ENCODE measurements at regions not wholly inside any gene's neighbourhood (a gene's known extent, or its start where the extent isn't known, plus 50 kb on each side); places are given as distances from the start of the nearest gene placed in this dataset.

DNA sequence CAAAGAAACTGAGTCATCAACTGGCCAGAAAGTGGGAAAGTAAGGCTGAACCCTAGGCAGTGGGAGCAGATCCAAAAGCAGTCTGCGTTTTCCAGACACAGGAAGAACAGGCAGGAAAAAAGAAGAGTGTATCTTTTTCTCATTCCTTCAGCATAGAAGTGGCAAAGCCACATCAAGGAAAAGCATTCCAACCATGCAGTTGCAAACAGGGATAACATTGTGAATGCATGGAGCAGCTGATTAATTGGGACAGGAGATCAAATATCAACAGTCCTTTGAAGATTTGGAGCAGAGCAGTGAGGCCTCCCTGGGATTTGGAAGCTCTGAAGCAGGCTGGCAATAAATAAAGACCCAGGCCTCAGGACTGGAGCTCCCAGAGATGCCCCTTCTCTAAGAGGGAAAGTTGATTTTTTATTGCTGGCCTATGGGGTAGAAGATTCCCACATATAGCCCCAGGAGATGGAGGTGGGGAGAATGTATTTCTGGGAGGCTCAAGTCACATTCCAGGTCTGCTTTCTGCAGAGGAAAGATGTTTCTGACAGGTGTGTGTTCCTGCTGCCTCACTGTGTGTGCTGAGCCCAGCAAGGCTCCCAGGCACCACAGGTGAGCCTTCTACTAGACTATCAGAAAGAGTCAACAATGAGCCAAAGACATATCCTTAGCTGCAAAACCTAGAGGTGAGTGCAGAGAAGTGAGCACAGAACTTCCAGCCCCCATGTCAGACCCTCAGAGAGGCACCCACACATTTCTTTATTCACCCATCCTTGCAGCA, 222.5 kb downstream of the RAB28 start:
- no peak for DNase-seq (ENCODE audit: extremely low read depth in 1 of 4, low spot score in 3 of 4)
- intact Hi-C loops (cut with micrococcal nuclease), result no loop called here
- 0% methylated on average over 1 of the region's 1 CpG for WGBS (ENCODE audit: insufficient coverage, low coverage, missing lambda C conversion rate)
- Histone ChIP-seq H3K36me3 (ENCODE audit: control insufficient read depth, insufficient read depth, low read length) (no peaks in the 10 kb centered on the region), H3K9me3 (replicated peaks; ENCODE audit: control insufficient read depth, insufficient read depth, low read depth, low read length) (no peaks in the 10 kb centered on the region), H3K4me3 (no peak overlapping the region), H3K4me1 (replicated peaks in 1 of 2; ENCODE audit: control insufficient read depth in 2 of 2, insufficient read depth in 2 of 2, low read length in 2 of 2) (no peaks in the 10 kb centered on the region), H2AFZ (ENCODE audit: low read depth, low read length) (no peak overlapping the region), H3K9me1 (ENCODE audit: control insufficient read depth, insufficient read depth, low read length) (no peaks in the 10 kb centered on the region), H3K27me3 (ENCODE audit: control insufficient read depth in 2 of 2, insufficient read depth in 2 of 2, low read length in 2 of 2) (no peaks in the 10 kb centered on the region), H3K27ac (ENCODE audit: extremely low read depth, low read depth, low read length) (no peak overlapping the region), H3K4me2 (ENCODE audit: insufficient read depth, low read length) (no peak overlapping the region), H4K20me1 (replicated peaks; ENCODE audit: control insufficient read depth, insufficient read depth, low read length) (no peaks in the 10 kb centered on the region), H3K9ac (ENCODE audit: insufficient read depth in 1 of 2, low read depth in 2 of 2, low read length in 2 of 2) (no peak overlapping the region), H3K79me2 (ENCODE audit: control insufficient read depth, insufficient read depth, low read length) (no peaks in the 10 kb centered on the region)
- CTCF ChIA-PET (ENCODE audit: low intra/inter-chr PET ratio), result no interaction called here
- BruUV-seq (replicated peaks), result no TSS peak
- no peak for TF ChIP-seq ZNF384 (IDR thresholded peaks at IDR 0.05; ENCODE audit: low read depth, low read length)
- TF ChIP-seq BHLHE40 (IDR thresholded peaks at IDR 0.05; ENCODE audit: low read length), result no peak
- TF ChIP-seq, protein P1, sequence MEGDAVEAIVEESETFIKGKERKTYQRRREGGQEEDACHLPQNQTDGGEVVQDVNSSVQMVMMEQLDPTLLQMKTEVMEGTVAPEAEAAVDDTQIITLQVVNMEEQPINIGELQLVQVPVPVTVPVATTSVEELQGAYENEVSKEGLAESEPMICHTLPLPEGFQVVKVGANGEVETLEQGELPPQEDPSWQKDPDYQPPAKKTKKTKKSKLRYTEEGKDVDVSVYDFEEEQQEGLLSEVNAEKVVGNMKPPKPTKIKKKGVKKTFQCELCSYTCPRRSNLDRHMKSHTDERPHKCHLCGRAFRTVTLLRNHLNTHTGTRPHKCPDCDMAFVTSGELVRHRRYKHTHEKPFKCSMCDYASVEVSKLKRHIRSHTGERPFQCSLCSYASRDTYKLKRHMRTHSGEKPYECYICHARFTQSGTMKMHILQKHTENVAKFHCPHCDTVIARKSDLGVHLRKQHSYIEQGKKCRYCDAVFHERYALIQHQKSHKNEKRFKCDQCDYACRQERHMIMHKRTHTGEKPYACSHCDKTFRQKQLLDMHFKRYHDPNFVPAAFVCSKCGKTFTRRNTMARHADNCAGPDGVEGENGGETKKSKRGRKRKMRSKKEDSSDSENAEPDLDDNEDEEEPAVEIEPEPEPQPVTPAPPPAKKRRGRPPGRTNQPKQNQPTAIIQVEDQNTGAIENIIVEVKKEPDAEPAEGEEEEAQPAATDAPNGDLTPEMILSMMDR (IDR thresholded peaks at IDR 0.05 in 2 of 3, conservative IDR thresholded peaks at IDR 0.05 in 1 of 3; ENCODE audit: insufficient read depth in 2 of 3, low read depth in 1 of 3, low read length in 3 of 3), result no peak
- TF ChIP-seq ATF1 (CRISPR knock-in tag; IDR thresholded peaks at IDR 0.05), result no peak
- TF ChIP-seq ATF1 (tag; IDR thresholded peaks at IDR 0.05), result no peak
- TF ChIP-seq YBX1 (IDR thresholded peaks at IDR 0.05), result no peak
- TF ChIP-seq ZNF778 (CRISPR knock-in tag; IDR thresholded peaks at IDR 0.05), result no peak
- no peak for TF ChIP-seq ZNF3 (CRISPR knock-in tag; IDR thresholded peaks at IDR 0.05)
- TF ChIP-seq ADNP (tag; IDR thresholded peaks at IDR 0.05), result no peak
- TF ChIP-seq ETV1 (tag; conservative IDR thresholded peaks at IDR 0.05; ENCODE audit: low read depth), result no peak
- TF ChIP-seq CBFA2T3 (IDR thresholded peaks at IDR 0.05), result no peak
- TF ChIP-seq, protein P2, sequence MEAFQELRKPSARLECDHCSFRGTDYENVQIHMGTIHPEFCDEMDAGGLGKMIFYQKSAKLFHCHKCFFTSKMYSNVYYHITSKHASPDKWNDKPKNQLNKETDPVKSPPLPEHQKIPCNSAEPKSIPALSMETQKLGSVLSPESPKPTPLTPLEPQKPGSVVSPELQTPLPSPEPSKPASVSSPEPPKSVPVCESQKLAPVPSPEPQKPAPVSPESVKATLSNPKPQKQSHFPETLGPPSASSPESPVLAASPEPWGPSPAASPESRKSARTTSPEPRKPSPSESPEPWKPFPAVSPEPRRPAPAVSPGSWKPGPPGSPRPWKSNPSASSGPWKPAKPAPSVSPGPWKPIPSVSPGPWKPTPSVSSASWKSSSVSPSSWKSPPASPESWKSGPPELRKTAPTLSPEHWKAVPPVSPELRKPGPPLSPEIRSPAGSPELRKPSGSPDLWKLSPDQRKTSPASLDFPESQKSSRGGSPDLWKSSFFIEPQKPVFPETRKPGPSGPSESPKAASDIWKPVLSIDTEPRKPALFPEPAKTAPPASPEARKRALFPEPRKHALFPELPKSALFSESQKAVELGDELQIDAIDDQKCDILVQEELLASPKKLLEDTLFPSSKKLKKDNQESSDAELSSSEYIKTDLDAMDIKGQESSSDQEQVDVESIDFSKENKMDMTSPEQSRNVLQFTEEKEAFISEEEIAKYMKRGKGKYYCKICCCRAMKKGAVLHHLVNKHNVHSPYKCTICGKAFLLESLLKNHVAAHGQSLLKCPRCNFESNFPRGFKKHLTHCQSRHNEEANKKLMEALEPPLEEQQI (IDR thresholded peaks at IDR 0.05), result no peak
- no peak for TF ChIP-seq NCOA6 (IDR thresholded peaks at IDR 0.05)
- in situ Hi-C loops (cut with MboI), result no loop called here
- no peak for ATAC-seq
- FAIRE-seq, result no peak
- POLR2A ChIA-PET, result interaction anchor here (0.8 kb wide), 1 partner anchor 1768 kb away, joined by 3 read pairs; no protein-coding TSS in a partner anchor

All from K562 (cell line).